Panc1 (cell line): ENCODE measurements at regions not wholly inside any gene's neighbourhood (a gene's known extent, or its start where the extent isn't known, plus 50 kb on each side); places are given as distances from the start of the nearest gene placed in this dataset.

Experiments
- CTCF ChIP-seq: fragments of 450-650 bp; IDR thresholded peaks from 2 replicates; pipeline ENCODE4 v1.5.1; 2017; ENCODE audit warnings: mild to moderate bottlenecking
- POLR2AphosphoS5 ChIP-seq: IDR thresholded peaks from 2 replicates; pipeline ENCODE4 v1.6.1; 2012; ENCODE audit warnings: mild to moderate bottlenecking, low read depth, low read length, moderate library complexity

DNA sequence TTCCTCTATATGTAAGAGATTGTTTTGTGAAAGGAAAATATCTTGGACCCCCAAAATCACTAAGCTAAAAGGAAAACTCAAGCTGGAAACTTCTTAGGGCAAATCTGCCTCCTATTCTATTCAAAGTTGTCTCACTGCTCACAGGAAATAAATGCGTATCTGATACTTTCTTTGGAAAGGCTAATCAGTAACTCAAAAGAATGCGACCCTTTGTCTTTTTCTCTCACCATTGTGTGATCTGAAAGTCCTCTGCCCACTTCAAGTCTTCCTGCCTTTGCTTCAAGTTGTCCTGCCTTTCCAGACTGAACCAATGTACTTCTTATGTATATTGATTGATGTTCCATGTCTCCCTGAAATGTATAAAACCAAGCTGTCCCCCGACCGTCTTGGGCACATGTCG, 157.3 kb downstream of the KIF2B start:
- no peak for TF ChIP-seq CTCF
- TF ChIP-seq POLR2AphosphoS5: no peak
